Subcutaneous abdominal adipose tissue (tissue), 5 donors: ENCODE measurements at regions not wholly inside any gene's neighbourhood (a gene's known extent, or its start where the extent isn't known, plus 50 kb on each side); places are given as distances from the start of the nearest gene placed in this dataset.

Experiments used
- H3K27ac ChIP-seq: one replicate; pipeline ENCODE4 v1.7.0; 2013; ENCODE audit warnings: low read depth, mild to moderate bottlenecking, inconsistent platforms, low read length, moderate library complexity
- H3K27me3 ChIP-seq, 5 donors: one replicate each; pipeline ENCODE4 v1.7.0; 2013; ENCODE audit warnings: low read length in 5 of 5, inconsistent platforms in 1 of 5; ENCODE audit not compliant: control insufficient read depth in 5 of 5, insufficient read depth in 4 of 5
- H3K36me3 ChIP-seq, 5 donors: one replicate each; pipeline ENCODE4 v1.7.0; 2013; ENCODE audit warnings: low read length in 5 of 5; ENCODE audit not compliant: control insufficient read depth in 5 of 5, insufficient read depth in 5 of 5
- H3K4me1 ChIP-seq, 5 donors: one replicate each; pipeline ENCODE4 v1.7.0; 2013; ENCODE audit warnings: low read length in 5 of 5, mild to moderate bottlenecking in 3 of 5, moderate library complexity in 1 of 5; ENCODE audit not compliant: control insufficient read depth in 5 of 5, insufficient read depth in 5 of 5
- H3K4me3 ChIP-seq, 5 donors: one replicate each; pipeline ENCODE4 v1.7.0; 2013; ENCODE audit warnings: low read length in 5 of 5, low read depth in 1 of 5
- H3K9ac ChIP-seq, 5 donors: one replicate each; pipeline ENCODE4 v1.7.0; 2013; ENCODE audit warnings: low read length in 5 of 5, mild to moderate bottlenecking in 4 of 5, moderate library complexity in 3 of 5
- H3K9me3 ChIP-seq, 5 donors: one replicate each; pipeline ENCODE4 v1.7.0; 2013; ENCODE audit warnings: low read length in 5 of 5; ENCODE audit not compliant: control insufficient read depth in 5 of 5
- donor health status: healthy.
- donor health status: healthy.
- donor health status: healthy.
- donor health status: healthy.
- donor health status: healthy.

GRCh38 chr6:97656706-97657350 is 373.8 kb upstream of the MMS22L start:
- Histone ChIP-seq H3K9ac (no peak overlapping the region), H3K4me1 (no peaks in the 10 kb centered on the region), H3K27me3 (no peaks in the 10 kb centered on the region), H3K36me3 (no peaks in the 10 kb centered on the region), H3K27ac (no peak overlapping the region), H3K9me3 (no peaks in the 10 kb centered on the region), H3K4me3 (no peak overlapping the region)

- Histone ChIP-seq H3K36me3 (no peaks in the 10 kb centered on the region), H3K9ac (no peak overlapping the region), H3K4me1 (no peaks in the 10 kb centered on the region), H3K9me3 (no peaks in the 10 kb centered on the region), H3K27me3 (no peaks in the 10 kb centered on the region), H3K27ac (no peak overlapping the region), H3K4me3 (no peak overlapping the region)
These were observed 375.1 kb upstream of the MMS22L start for GRCh38 chr6:97658090-97658489.

DNA sequence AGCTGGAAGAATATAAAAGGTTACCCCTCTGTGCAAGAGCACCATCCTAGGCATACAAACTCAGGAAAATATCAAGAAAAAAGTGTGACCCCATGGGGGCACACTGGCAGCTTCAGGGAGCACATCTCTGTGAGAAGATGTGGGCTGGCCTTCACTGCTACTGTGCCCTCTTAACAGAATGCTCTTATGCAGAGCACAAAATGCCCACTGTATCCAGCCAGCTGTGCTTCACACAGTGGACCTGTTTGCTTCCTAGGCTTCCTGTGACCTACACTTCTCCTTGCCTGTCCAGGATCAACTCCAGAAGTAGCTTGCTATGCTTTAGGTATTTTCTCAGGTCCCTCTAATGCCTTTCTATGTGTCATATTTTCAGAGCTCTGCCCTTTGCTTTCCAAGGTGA is 380.2 kb upstream of the MMS22L start:
- H3K9ac ChIP-seq, result no peak overlapping the region
- H3K4me1 ChIP-seq, result no peaks in the 10 kb centered on the region
- H3K27ac ChIP-seq, result no peak overlapping the region
- H3K9me3 ChIP-seq, result no peaks in the 10 kb centered on the region
- H3K36me3 ChIP-seq, result no peaks in the 10 kb centered on the region
- peaks cover 0 to 2% (median 0%) of the 10 kb centered on the region in 5 donors for H3K27me3 ChIP-seq
- H3K4me3 ChIP-seq, result no peak overlapping the region

DNA sequence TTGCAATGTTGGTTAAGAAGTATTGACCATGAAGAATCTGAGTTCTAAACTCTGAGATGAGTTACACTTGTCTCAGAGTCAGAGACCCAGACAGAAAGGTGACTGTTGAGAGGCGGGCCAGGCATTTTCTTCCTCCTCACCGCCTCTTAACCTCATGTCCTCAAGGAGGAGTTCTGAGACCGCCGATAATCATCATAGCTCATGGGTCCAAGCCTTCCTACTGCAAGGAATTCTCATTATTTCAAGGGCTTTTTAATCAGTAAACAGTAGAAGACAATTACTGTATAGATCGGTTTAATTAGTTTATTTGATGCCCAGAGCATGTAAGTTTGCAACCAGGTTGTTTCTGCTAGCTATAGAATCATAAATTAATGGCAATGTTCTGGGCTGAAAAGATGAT is 382.4 kb upstream of the MMS22L start:
- Histone ChIP-seq H3K9me3 (no peaks in the 10 kb centered on the region), H3K27me3 (peaks cover 0 to 5% (median 0%) of the 10 kb centered on the region in 5 donors), H3K36me3 (no peaks in the 10 kb centered on the region), H3K4me3 (no peak overlapping the region), H3K27ac (no peak overlapping the region), H3K4me1 (peaks cover 0 to 7% (median 5%) of the 10 kb centered on the region in 5 donors), H3K9ac (no peak overlapping the region)

DNA sequence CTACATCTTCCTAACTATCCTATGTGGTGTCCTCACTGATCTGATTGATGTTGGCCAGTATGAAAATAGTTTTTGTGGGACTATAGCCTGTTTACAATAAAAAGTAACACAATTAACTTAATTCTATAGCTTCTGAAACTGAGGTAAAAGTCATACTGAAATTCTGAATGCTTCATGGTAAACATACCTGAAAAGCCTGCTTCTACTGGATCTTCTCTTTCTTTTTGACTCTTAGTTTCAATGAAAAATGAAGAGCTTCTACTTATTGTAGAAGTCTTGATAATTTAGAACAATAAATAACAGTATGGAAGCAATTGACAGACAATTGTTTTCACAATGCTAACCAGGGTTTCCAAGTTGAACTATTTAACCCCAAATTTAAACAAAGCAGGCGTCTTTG is 383.9 kb upstream of the MMS22L start:
- Histone ChIP-seq H3K27me3 (peaks cover 0 to 5% (median 0%) of the 10 kb centered on the region in 5 donors), H3K27ac (no peak overlapping the region)

DNA sequence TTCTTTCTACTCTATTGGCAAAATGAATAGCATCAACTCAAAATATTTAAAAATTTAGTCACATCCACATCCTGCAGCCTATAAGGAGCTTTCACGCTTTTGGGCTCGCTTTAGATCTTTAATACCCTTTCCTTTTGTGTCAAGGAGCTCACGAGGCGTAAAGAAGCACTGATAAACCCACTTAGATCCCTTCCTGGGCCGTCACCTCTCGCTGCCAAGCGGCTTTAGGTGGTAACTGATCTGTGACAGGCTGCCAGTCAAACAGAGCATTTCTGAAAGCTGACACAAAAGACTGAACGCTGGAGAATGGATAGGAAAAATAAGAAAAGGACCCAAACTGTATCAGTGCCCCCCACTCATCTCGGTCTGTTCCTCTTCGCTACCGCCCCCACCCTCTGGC is 385.7 kb upstream of the MMS22L start:
- no peak overlapping the region for H3K27ac ChIP-seq
- no peaks in the 10 kb centered on the region for H3K36me3 ChIP-seq
- H3K27me3 ChIP-seq, result peaks cover 0 to 5% (median 0%) of the 10 kb centered on the region in 5 donors
- peaks cover 0 to 7% (median 5%) of the 10 kb centered on the region in 5 donors for H3K4me1 ChIP-seq
- no peaks in the 10 kb centered on the region for H3K9me3 ChIP-seq
- H3K9ac ChIP-seq, result no peak overlapping the region
- no peak overlapping the region for H3K4me3 ChIP-seq

More for the DNA sequence above, 383.9 kb upstream of the MMS22L start:
- no peaks in the 10 kb centered on the region for H3K9me3 ChIP-seq
- peaks cover 0 to 7% (median 5%) of the 10 kb centered on the region in 5 donors for H3K4me1 ChIP-seq
- H3K9ac ChIP-seq, result no peak overlapping the region
- no peaks in the 10 kb centered on the region for H3K36me3 ChIP-seq
- H3K4me3 ChIP-seq, result no peak overlapping the region

- Histone ChIP-seq H3K4me1 (peaks cover 0 to 7% (median 5%) of the 10 kb centered on the region in 5 donors), H3K9me3 (no peaks in the 10 kb centered on the region), H3K27me3 (peaks cover 0 to 5% (median 0%) of the 10 kb centered on the region in 5 donors), H3K4me3 (peak overlapping the region; percentile 7 to 53 (median 47)), H3K9ac (peak overlapping the region in 1 of 5 donors; percentile 2), H3K36me3 (no peaks in the 10 kb centered on the region), H3K27ac (no peak overlapping the region)
These were observed 386.4 kb upstream of the MMS22L start for GRCh38 chr6:97669191-97670031.

GRCh38 chr6:97674802-97675201 is 391.8 kb upstream of the MMS22L start:
- no peak overlapping the region for H3K9ac ChIP-seq

DNA sequence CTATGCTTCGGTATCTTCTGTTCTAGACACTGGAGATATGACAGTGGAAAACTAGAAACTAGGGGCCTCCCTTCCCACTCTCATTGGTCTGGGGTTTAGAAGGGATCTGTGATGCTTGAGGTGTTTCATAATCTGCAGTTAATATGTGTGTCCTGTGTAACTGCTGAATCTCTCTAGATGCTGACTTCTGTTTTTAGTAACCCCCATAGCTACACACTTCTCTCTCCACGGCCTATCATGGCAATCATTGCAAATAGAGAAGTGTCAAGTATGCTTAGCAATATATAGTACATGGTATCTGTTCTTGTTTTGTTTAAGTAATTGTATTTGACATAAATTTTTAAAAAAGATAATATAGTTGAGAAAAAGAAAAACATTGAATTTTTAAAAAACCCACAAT is 394.6 kb upstream of the MMS22L start:
- Histone ChIP-seq H3K9ac (no peak overlapping the region), H3K27me3 (no peaks in the 10 kb centered on the region), H3K9me3 (no peaks in the 10 kb centered on the region), H3K36me3 (no peaks in the 10 kb centered on the region), H3K4me1 (no peaks in the 10 kb centered on the region), H3K27ac (no peak overlapping the region), H3K4me3 (no peak overlapping the region)

More at GRCh38 chr6:97674802-97675201, 391.8 kb upstream of the MMS22L start:
- H3K4me1 ChIP-seq, result no peaks in the 10 kb centered on the region
- no peak overlapping the region for H3K4me3 ChIP-seq
- H3K9me3 ChIP-seq, result no peaks in the 10 kb centered on the region
- no peaks in the 10 kb centered on the region for H3K36me3 ChIP-seq
- H3K27ac ChIP-seq, result no peak overlapping the region
- H3K27me3 ChIP-seq, result peaks cover 0 to 5% (median 0%) of the 10 kb centered on the region in 5 donors

GRCh38 chr6:97687916-97688315 is 404.9 kb upstream of the MMS22L start:
- Histone ChIP-seq H3K27me3 (no peaks in the 10 kb centered on the region), H3K36me3 (no peaks in the 10 kb centered on the region), H3K4me3 (no peak overlapping the region), H3K9me3 (no peaks in the 10 kb centered on the region), H3K27ac (no peak overlapping the region), H3K9ac (no peak overlapping the region), H3K4me1 (no peaks in the 10 kb centered on the region)
